MG63 (cell line): ENCODE measurements at regions not wholly inside any gene's neighbourhood (a gene's known extent, or its start where the extent isn't known, plus 50 kb on each side); places are given as distances from the start of the nearest gene placed in this dataset.

Experiments
- DNase-seq: peaks from one replicate; pipeline ENCODE4 v3.0.0-alpha.2; 2020
- H3K27me3 ChIP-seq: fragments of 250-450 bp; sonication (Bioruptor Pico); 2 replicates; pipeline ENCODE4 v1.5.1; 2020; ENCODE audit warnings: mild to moderate bottlenecking, moderate library complexity
- H3K36me3 ChIP-seq: fragments of 250-450 bp; sonication (Bioruptor Pico); 2 replicates; pipeline ENCODE4 v1.5.1; 2020; ENCODE audit warnings: mild to moderate bottlenecking, moderate library complexity
- H3K4me3 ChIP-seq: fragments of 250-450 bp; sonication (Bioruptor Pico); 2 replicates; pipeline ENCODE4 v1.5.1; 2020; ENCODE audit warnings: mild to moderate bottlenecking, moderate library complexity
- H3K9me3 ChIP-seq: fragments of 250-450 bp; sonication (Bioruptor Pico); 2 replicates; pipeline ENCODE4 v1.5.1; 2020; ENCODE audit warnings: mild to moderate bottlenecking, moderate library complexity

- no peaks in the 10 kb centered on the region for H3K27me3 ChIP-seq
- no peaks in the 10 kb centered on the region for H3K36me3 ChIP-seq
- no peak overlapping the region for H3K4me3 ChIP-seq
- no peak for DNase-seq
- H3K9me3 ChIP-seq, result no peaks in the 10 kb centered on the region
Observed at GRCh38 chr21:23718446-23719285, 1888.6 kb downstream of the MRPL39 start.

DNA sequence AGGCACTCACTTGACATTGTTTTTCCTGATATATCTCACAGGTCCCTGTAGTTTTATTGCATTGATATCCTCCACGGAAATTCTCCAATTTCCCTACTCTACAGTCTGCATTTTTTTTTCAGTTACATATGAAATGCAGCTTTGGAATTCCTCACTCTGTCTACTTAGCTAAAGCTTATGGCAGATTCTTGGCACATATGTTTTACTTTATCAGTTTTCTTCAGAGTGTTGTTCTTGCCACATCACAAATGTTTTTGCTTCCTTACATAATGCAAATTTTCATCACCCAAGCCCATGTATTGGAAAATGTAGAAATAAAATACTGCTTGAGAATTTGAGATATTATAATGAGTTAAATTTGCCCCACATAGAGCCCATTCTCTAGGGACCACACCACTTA lies 1895.1 kb downstream of the MRPL39 start:
- Histone ChIP-seq H3K9me3 (no peaks in the 10 kb centered on the region), H3K4me3 (no peak overlapping the region), H3K36me3 (no peaks in the 10 kb centered on the region), H3K27me3 (no peaks in the 10 kb centered on the region)
- DNase-seq, result no peak

- DNase-seq, result no peak
- H3K4me3 ChIP-seq, result no peak overlapping the region
- H3K27me3 ChIP-seq, result no peaks in the 10 kb centered on the region
- no peaks in the 10 kb centered on the region for H3K9me3 ChIP-seq
- no peaks in the 10 kb centered on the region for H3K36me3 ChIP-seq
Observed at GRCh38 chr21:23706431-23706830, 1900.8 kb downstream of the MRPL39 start.

DNA sequence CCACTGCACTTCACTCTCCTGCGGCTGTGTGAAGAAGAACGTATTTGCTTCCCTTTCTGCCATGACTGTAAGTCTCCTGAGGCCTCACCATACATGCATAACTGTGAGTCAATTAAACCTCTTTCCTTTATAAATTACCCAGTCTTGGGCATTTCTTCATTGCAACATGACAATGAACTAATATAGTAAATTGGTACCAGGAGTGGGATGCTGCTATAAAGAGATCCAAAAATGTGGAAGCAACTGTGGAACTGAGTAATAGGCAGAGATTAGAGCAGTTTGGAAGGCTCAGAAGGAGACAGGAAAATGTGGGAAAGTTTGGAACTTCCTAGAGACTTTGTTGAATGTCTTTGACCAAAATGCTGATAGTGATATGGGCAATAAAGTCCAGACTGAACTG lies 1907.9 kb downstream of the MRPL39 start:
- Histone ChIP-seq H3K36me3 (no peaks in the 10 kb centered on the region), H3K9me3 (peaks cover 11% of the 10 kb centered on the region), H3K4me3 (no peak overlapping the region), H3K27me3 (no peaks in the 10 kb centered on the region)
- no peak for DNase-seq

DNA sequence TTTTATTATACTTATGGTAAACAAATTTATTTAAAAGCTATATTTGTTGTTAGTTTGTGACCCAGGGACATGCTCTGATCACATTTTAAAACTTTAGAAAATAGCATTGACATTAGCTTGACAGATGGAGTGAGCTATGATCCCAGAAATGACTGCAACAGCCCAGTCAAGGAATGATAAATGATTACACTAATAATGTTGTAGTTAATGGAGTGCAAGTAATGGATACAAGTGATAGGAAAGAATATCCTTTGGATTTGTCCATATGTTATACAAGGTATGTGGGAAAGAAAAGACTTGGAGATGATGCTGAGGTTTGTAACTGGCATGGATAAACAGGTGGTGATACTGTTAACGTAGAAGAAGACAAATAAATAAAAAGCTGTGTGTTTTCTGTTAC lies 1908.7 kb downstream of the MRPL39 start:
- Histone ChIP-seq H3K36me3 (no peaks in the 10 kb centered on the region), H3K9me3 (peaks cover 11% of the 10 kb centered on the region), H3K4me3 (no peak overlapping the region), H3K27me3 (no peaks in the 10 kb centered on the region)
- DNase-seq, result no peak

- no peaks in the 10 kb centered on the region for H3K36me3 ChIP-seq
- DNase-seq, result no peak
Observed at GRCh38 chr21:23695443-23695842, 1911.8 kb downstream of the MRPL39 start.

GRCh38 chr21:23694390-23694789 lies 1912.9 kb downstream of the MRPL39 start:
- peaks cover 3% of the 10 kb centered on the region; the same call in 1 of the 2 replicates for H3K9me3 ChIP-seq
- no peaks in the 10 kb centered on the region for H3K27me3 ChIP-seq
- DNase-seq, result no peak
- no peaks in the 10 kb centered on the region for H3K36me3 ChIP-seq
- no peak overlapping the region for H3K4me3 ChIP-seq

More at GRCh38 chr21:23695443-23695842, 1911.8 kb downstream of the MRPL39 start:
- Histone ChIP-seq H3K9me3 (peaks cover 11% of the 10 kb centered on the region), H3K4me3 (no peak overlapping the region), H3K27me3 (no peaks in the 10 kb centered on the region)

GRCh38 chr21:23690316-23690715 lies 1917.0 kb downstream of the MRPL39 start:
- no peaks in the 10 kb centered on the region; the same call in 1 of the 2 replicates for H3K9me3 ChIP-seq
- no peaks in the 10 kb centered on the region for H3K27me3 ChIP-seq
- DNase-seq, result no peak

GRCh38 chr21:23686737-23687523 lies 1920.4 kb downstream of the MRPL39 start:
- DNase-seq, result no peak
- no peaks in the 10 kb centered on the region; the same call in 1 of the 2 replicates for H3K9me3 ChIP-seq
- H3K36me3 ChIP-seq, result no peaks in the 10 kb centered on the region
- no peaks in the 10 kb centered on the region for H3K27me3 ChIP-seq
- no peak overlapping the region for H3K4me3 ChIP-seq

More at GRCh38 chr21:23690316-23690715, 1917.0 kb downstream of the MRPL39 start:
- H3K4me3 ChIP-seq, result no peak overlapping the region
- no peaks in the 10 kb centered on the region for H3K36me3 ChIP-seq

- H3K27me3 ChIP-seq, result no peaks in the 10 kb centered on the region
- H3K4me3 ChIP-seq, result no peak overlapping the region
- no peaks in the 10 kb centered on the region for H3K36me3 ChIP-seq
- DNase-seq, result no peak
- H3K9me3 ChIP-seq, result no peaks in the 10 kb centered on the region; the same call in 1 of the 2 replicates
Observed at GRCh38 chr21:23684431-23684830, 1922.8 kb downstream of the MRPL39 start.

DNA sequence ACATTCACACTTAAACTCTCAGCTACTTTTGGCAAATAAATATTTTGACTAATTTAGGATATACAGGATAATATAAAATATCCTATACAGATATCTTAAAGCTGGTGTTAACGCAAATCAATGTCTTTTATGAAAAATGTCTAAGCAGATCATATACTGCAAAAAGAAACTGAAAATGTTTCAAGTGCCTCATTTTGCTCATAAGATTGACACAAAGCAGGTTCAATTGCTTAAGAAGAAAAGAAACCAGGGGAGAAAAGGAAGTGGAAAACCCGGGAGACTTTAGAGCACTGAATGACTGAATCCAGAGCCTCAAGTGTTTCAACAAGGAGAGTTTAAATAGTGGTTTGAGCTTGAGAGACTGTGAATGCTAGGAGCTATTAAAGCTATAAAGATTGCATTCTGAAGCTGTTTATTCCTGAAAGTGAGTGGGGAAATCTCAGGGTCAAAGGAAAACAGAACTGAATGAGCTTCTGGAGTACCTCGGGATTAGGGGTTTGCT lies 1943.0 kb downstream of the MRPL39 start:
- no peaks in the 10 kb centered on the region for H3K27me3 ChIP-seq
- no peak overlapping the region for H3K4me3 ChIP-seq
- no peaks in the 10 kb centered on the region for H3K9me3 ChIP-seq
- no peak for DNase-seq
- no peaks in the 10 kb centered on the region for H3K36me3 ChIP-seq

- DNase-seq, result no peak
- no peaks in the 10 kb centered on the region for H3K9me3 ChIP-seq
- no peaks in the 10 kb centered on the region for H3K36me3 ChIP-seq
- no peak overlapping the region for H3K4me3 ChIP-seq
- no peaks in the 10 kb centered on the region for H3K27me3 ChIP-seq
Observed at GRCh38 chr21:23660560-23660959, 1946.7 kb downstream of the MRPL39 start.

GRCh38 chr21:23644768-23645167 lies 1962.5 kb downstream of the MRPL39 start:
- no peaks in the 10 kb centered on the region for H3K27me3 ChIP-seq
- DNase-seq, result no peak
- no peaks in the 10 kb centered on the region for H3K9me3 ChIP-seq

DNA sequence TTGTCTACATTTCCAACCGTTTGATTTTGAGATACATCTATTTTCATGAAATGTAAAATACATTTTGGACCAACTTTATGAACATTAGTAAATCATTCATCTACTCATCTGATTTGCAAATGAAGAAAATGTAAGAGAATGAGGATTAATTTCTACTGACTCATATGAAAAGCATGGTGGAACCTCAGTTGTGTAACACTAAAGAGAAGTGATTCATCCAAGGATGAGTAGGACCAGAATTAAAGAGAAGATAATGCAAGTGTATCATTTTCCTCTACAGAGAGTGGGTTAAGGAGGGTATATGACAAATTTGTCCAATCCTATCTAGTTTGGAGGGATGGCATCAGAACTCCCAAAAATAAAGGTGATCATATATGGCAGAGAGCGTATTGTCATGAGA lies 1967.6 kb downstream of the MRPL39 start:
- no peak for DNase-seq
- H3K4me3 ChIP-seq, result no peak overlapping the region

More at GRCh38 chr21:23644768-23645167, 1962.5 kb downstream of the MRPL39 start:
- Histone ChIP-seq H3K36me3 (no peaks in the 10 kb centered on the region), H3K4me3 (no peak overlapping the region)

GRCh38 chr21:23638131-23638695 lies 1969.1 kb downstream of the MRPL39 start:
- no peak overlapping the region for H3K4me3 ChIP-seq

More for the DNA sequence above, 1967.6 kb downstream of the MRPL39 start:
- no peaks in the 10 kb centered on the region for H3K9me3 ChIP-seq
- H3K27me3 ChIP-seq, result no peaks in the 10 kb centered on the region
- no peaks in the 10 kb centered on the region for H3K36me3 ChIP-seq

GRCh38 chr21:23633447-23633940 lies 1973.8 kb downstream of the MRPL39 start:
- H3K27me3 ChIP-seq, result no peaks in the 10 kb centered on the region
- no peak for DNase-seq
- H3K9me3 ChIP-seq, result no peaks in the 10 kb centered on the region
- no peak overlapping the region for H3K4me3 ChIP-seq
- no peaks in the 10 kb centered on the region for H3K36me3 ChIP-seq

More at GRCh38 chr21:23638131-23638695, 1969.1 kb downstream of the MRPL39 start:
- Histone ChIP-seq H3K9me3 (no peaks in the 10 kb centered on the region), H3K27me3 (no peaks in the 10 kb centered on the region), H3K36me3 (no peaks in the 10 kb centered on the region)
- no peak for DNase-seq

DNA sequence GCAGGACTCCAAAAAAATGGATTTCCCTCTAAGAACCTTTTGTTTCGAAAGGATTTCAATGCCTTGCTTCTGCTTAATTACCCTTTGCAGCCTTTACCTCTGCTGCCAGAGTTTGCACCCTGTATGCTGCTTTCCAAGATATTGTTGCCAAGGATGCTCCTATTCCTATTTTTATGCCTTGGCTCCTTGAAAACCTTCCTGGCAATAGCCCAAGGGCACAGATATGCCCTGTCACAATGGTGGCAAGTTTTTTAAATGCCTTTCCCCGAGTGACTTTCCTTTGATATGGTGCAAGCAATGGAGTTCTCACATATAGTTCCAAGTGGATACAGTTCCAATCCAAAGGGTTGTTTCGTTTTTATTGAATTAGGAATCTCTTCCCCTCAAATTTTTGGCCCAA lies 1983.0 kb downstream of the MRPL39 start:
- H3K4me3 ChIP-seq, result no peak overlapping the region
- H3K36me3 ChIP-seq, result no peaks in the 10 kb centered on the region
- DNase-seq, result no peak
- peaks cover 3% of the 10 kb centered on the region; the same call in 1 of the 2 replicates for H3K9me3 ChIP-seq
- H3K27me3 ChIP-seq, result no peaks in the 10 kb centered on the region
